GM10266 (cell line): ENCODE measurements at regions not wholly inside any gene's neighbourhood (a gene's known extent, or its start where the extent isn't known, plus 50 kb on each side); places are given as distances from the start of the nearest gene placed in this dataset.

Experiments
- DNase-seq: peaks from one replicate; pipeline ENCODE4 v3.0.0; 2012; ENCODE audit errors: extremely low spot score
- CTCF ChIP-seq: IDR thresholded peaks from 2 replicates; pipeline ENCODE4 v1.5.1; 2012; ENCODE audit warnings: mild to moderate bottlenecking, low read depth; ENCODE audit not compliant: control insufficient read depth, insufficient read depth; ENCODE audit errors: missing control alignments

- DNase-seq, result no peak
- no peak for TF ChIP-seq CTCF
These were observed 371.3 kb downstream of the PBX1 start for GRCh38 chr1:164930241-164930640.

- no peak for TF ChIP-seq CTCF
- no peak for DNase-seq
These were observed 369.3 kb downstream of the PBX1 start for GRCh38 chr1:164928232-164928812.

GRCh38 chr1:164926107-164926506 lies 367.1 kb downstream of the PBX1 start:
- DNase-seq, result no peak
- TF ChIP-seq CTCF, result no peak

- DNase-seq, result no peak
- no peak for TF ChIP-seq CTCF
These were observed 363.6 kb downstream of the PBX1 start for GRCh38 chr1:164922585-164922984.

GRCh38 chr1:164921493-164921892 lies 362.5 kb downstream of the PBX1 start:
- no peak for DNase-seq

GRCh38 chr1:164918140-164918539 lies 359.2 kb downstream of the PBX1 start:
- DNase-seq, result no peak
- TF ChIP-seq CTCF, result no peak

More at GRCh38 chr1:164921493-164921892, 362.5 kb downstream of the PBX1 start:
- TF ChIP-seq CTCF, result no peak

GRCh38 chr1:164914208-164914607 lies 355.2 kb downstream of the PBX1 start:
- no peak for DNase-seq
- TF ChIP-seq CTCF, result no peak
